Upper lobe of left lung (tissue), 6 donors: ENCODE measurements at regions not wholly inside any gene's neighbourhood (a gene's known extent, or its start where the extent isn't known, plus 50 kb on each side); places are given as distances from the start of the nearest gene placed in this dataset.
A peak's percentile ranks its signal among the peaks of the same experiment; 100 is the strongest.

Experiments used
- ATAC-seq, 2 donors: fragments of 200-7000 bp; cut with Tn5 transposase; one replicate each; pipeline ENCODE4 v1.9.1; 2022; ENCODE audit warnings: mild to moderate bottlenecking in 2 of 2, moderate library complexity in 2 of 2; ENCODE audit not compliant: low FRiP score in 2 of 2
- DNase-seq, 2 donors: peaks; one replicate each; pipeline ENCODE4 v3.0.0-alpha.2; 2019 to 2020
- H3K27ac ChIP-seq, 4 donors: fragments of 200-600 bp; sonication (generic); one replicate each; pipeline ENCODE4 v1.5.1; 2016 to 2019
- H3K27me3 ChIP-seq, 4 donors: fragments of 200-600 bp; sonication (generic); one replicate each; pipeline ENCODE4 v1.5.1; 2017 to 2019
- H3K36me3 ChIP-seq, 4 donors: fragments of 200-600 bp; sonication (generic); one replicate each; pipeline ENCODE4 v1.5.1; 2016 to 2019
- H3K4me1 ChIP-seq, 4 donors: fragments of 200-600 bp; sonication (generic); one replicate each; pipeline ENCODE4 v1.5.1; 2018 to 2019
- H3K4me3 ChIP-seq, 4 donors: fragments of 200-600 bp; sonication (generic); one replicate each; pipeline ENCODE4 v1.5.1; 2017 to 2019; ENCODE audit warnings: mild to moderate bottlenecking in 2 of 4, moderate library complexity in 1 of 4
- H3K9me3 ChIP-seq, 4 donors: fragments of 200-600 bp; sonication (generic); one replicate each; pipeline ENCODE4 v1.5.1; 2018 to 2019
- CTCF ChIP-seq, 6 experiments: fragments of 450-650 bp in 4 of 6; fragments of 200-600 bp in 2 of 6; sonication (generic) in 2 of 6; IDR thresholded peaks; one replicate each; pipeline ENCODE4 v1.5.1; 2016 to 2019; ENCODE audit warnings: antibody characterized with exemption in 6 of 6
- EP300 ChIP-seq, 4 donors: sonication (generic); formaldehyde crosslinking; IDR thresholded peaks; one replicate each; pipeline ENCODE4 v1.5.1; 2017; ENCODE audit warnings: antibody characterized with exemption in 4 of 4, control low read depth in 2 of 4
- POLR2A ChIP-seq, 4 donors: fragments of 450-650 bp; IDR thresholded peaks; one replicate each; pipeline ENCODE4 v1.5.1; 2016 to 2017; ENCODE audit warnings: antibody characterized with exemption in 4 of 4, mild to moderate bottlenecking in 2 of 4
- POLR2AphosphoS5 ChIP-seq, 2 donors: sonication (generic); formaldehyde crosslinking; IDR thresholded peaks; one replicate each; pipeline ENCODE4 v1.5.1; 2017; ENCODE audit warnings: antibody characterized with exemption in 2 of 2
- WGBS, 2 donors: methylation state at CpG; one replicate each; pipeline ENCODE4 v1.1.5; 2017 to 2018; 5-methylcytosine and 5-hydroxymethylcytosine counted together
- donor health status: DM: no; HTN: no; CAD: no; lungs with moderate emphysema.
- donor health status: DM: no; HTN: yes; CAD: no; lungs with severe emphysema.

- DNase-seq (peak in 1 of 2 donors; percentile 46), ATAC-seq (peak in 1 of 2 donors; percentile 20)
- WGBS, 2 donors: 53 to 64% methylated on average over 23 to 27 of the region's 27 CpGs
- no peaks in the 10 kb centered on the region for H3K27me3 ChIP-seq
- no peaks in the 10 kb centered on the region for H3K36me3 ChIP-seq
- no peak for TF ChIP-seq EP300 (IDR thresholded peaks at IDR 0.05)
- no peak for TF ChIP-seq CTCF (IDR thresholded peaks at IDR 0.05)
- TF ChIP-seq POLR2A (IDR thresholded peaks at IDR 0.05): no peak
- no peak for TF ChIP-seq POLR2AphosphoS5 (IDR thresholded peaks at IDR 0.05)
- peaks cover 0 to 4% (median 0%) of the 10 kb centered on the region in 4 donors for H3K4me1 ChIP-seq
- peak overlapping the region in 1 of 4 donors; percentile 12 for H3K4me3 ChIP-seq
- H3K9me3 ChIP-seq: no peaks in the 10 kb centered on the region
- no peak overlapping the region for H3K27ac ChIP-seq
Measured at GRCh38 chr6:10098756-10099528, 315.9 kb downstream of the TFAP2A start.

- Histone ChIP-seq H3K27ac (no peak overlapping the region), H3K4me1 (no peaks in the 10 kb centered on the region), H3K27me3 (no peaks in the 10 kb centered on the region), H3K4me3 (no peak overlapping the region), H3K36me3 (no peaks in the 10 kb centered on the region), H3K9me3 (peaks cover 0 to 9% (median 2%) of the 10 kb centered on the region in 4 donors)
- DNase-seq (no peak), ATAC-seq (no peak)
- WGBS, 2 donors: 95 to 100% methylated on average over 3 to 5 of the region's 5 CpGs
- TF ChIP-seq EP300 (IDR thresholded peaks at IDR 0.05): no peak
- no peak for TF ChIP-seq POLR2AphosphoS5 (IDR thresholded peaks at IDR 0.05)
- TF ChIP-seq POLR2A (IDR thresholded peaks at IDR 0.05): no peak
- TF ChIP-seq CTCF (IDR thresholded peaks at IDR 0.05): no peak
Measured at GRCh38 chr6:10093282-10093681, 321.6 kb downstream of the TFAP2A start.

DNA sequence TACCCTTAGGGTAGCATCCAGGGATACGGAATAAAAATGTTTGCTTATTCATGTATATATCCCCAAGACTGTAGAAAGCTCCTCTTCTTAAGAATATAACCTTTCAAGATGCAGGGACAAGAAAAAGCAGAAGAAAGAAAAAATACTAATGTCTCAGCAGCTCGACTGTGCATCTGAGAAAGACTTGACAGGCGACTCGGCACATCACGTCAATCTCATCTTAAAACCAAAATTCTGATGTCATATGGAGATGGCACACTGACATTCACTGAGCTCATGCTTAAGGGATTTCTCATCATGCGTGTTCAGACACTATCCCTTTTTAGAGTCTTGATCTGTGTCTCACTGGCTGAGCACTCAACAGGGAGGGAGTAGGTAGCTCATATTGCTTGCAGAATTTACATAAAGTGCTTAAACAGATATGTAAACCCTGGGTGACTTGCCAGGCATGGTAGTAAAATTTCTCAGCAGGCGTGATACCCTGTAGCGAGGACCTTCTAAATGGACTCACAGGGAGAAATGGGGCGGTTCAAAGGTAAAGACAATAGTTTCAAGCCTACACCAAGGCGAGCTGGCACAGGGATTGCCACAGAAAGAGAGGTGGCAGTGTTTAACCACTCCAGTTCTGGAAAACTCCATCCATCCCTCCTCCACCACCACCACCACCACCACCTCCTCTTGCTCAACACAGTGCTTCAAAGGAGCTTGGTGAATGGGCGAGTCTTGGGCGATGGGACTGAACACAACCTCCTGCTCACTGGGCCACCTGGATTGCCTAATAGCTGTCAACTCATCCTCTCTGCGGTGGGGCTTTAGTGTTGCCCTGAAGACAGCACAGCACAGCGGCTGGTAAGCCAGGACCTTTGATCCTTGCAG is 330.5 kb downstream of the TFAP2A start:
- Histone ChIP-seq H3K4me1 (no peaks in the 10 kb centered on the region), H3K27ac (no peak overlapping the region), H3K27me3 (no peaks in the 10 kb centered on the region), H3K9me3 (no peaks in the 10 kb centered on the region), H3K4me3 (no peak overlapping the region), H3K36me3 (no peaks in the 10 kb centered on the region)
- no peak for DNase-seq
- WGBS, 2 donors: 78 to 84% methylated on average over 14 of the region's 14 CpGs
- ATAC-seq: peak in 1 of 2 donors; percentile 5
- TF ChIP-seq CTCF (IDR thresholded peaks at IDR 0.05) (no peak), POLR2AphosphoS5 (IDR thresholded peaks at IDR 0.05) (no peak), POLR2A (IDR thresholded peaks at IDR 0.05) (no peak), EP300 (IDR thresholded peaks at IDR 0.05) (no peak)

DNA sequence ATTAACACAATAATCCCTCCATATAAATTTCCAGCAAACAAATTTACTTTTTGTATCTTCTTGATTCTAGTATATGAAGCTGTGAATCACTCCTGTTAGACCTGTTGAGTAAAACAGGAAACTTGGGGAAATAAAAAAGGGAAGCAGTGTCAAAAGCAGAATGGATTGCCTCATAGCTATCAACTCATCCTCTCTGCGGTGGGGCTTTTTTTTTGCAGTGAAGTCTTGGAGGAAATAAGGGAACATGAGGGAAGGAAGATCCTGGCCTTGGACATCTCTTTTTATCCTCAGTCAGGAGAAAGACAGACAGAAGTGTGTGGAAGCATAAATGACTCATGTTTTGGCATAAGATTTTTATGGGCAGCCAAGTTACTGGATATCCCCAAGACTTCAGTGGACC is 332.5 kb downstream of the TFAP2A start:
- WGBS, 2 donors: 35 to 47% methylated on average over 1 of the region's 1 CpG
- Histone ChIP-seq H3K9me3 (no peaks in the 10 kb centered on the region), H3K4me1 (no peaks in the 10 kb centered on the region), H3K36me3 (no peaks in the 10 kb centered on the region), H3K27me3 (no peaks in the 10 kb centered on the region), H3K27ac (no peak overlapping the region), H3K4me3 (no peak overlapping the region)
- DNase-seq (no peak), ATAC-seq (peak in 1 of 2 donors; percentile 76)
- TF ChIP-seq EP300 (IDR thresholded peaks at IDR 0.05) (no peak), POLR2A (IDR thresholded peaks at IDR 0.05) (no peak), CTCF (IDR thresholded peaks at IDR 0.05) (no peak), POLR2AphosphoS5 (IDR thresholded peaks at IDR 0.05) (no peak)
